HG03457 (cell line): ENCODE measurements at regions not wholly inside any gene's neighbourhood (a gene's known extent, or its start where the extent isn't known, plus 50 kb on each side); places are given as distances from the start of the nearest gene placed in this dataset.
"Not testable (repeated sequence)": the region's sequence is repeated elsewhere in the genome, so short reads cannot be mapped to it uniquely, and the experiment has no call there.

Source experiments
- ATAC-seq: cut with Tn5 transposase; IDR thresholded peaks from one replicate; pipeline ENCODE4 v1.9.1; 2021; ENCODE audit warnings: moderate number of reproducible peaks; ENCODE audit not compliant: unreplicated experiment

- ATAC-seq, result no peak
These were observed 259.5 kb upstream of the CYRIA start for GRCh38 chr2:16925145-16925544.

- not testable (repeated sequence) for ATAC-seq
These were observed 249.7 kb upstream of the CYRIA start for GRCh38 chr2:16915341-16915755.

- no peak for ATAC-seq
These were observed 246.1 kb upstream of the CYRIA start for GRCh38 chr2:16911746-16912145.

GRCh38 chr2:16908656-16909055 lies 243.0 kb upstream of the CYRIA start:
- ATAC-seq, result no peak

- no peak for ATAC-seq
These were observed 242.1 kb upstream of the CYRIA start for GRCh38 chr2:16907645-16908282.

- ATAC-seq, result not testable (repeated sequence)
These were observed 239.7 kb upstream of the CYRIA start for GRCh38 chr2:16905325-16905724.

GRCh38 chr2:16900405-16901025 lies 234.9 kb upstream of the CYRIA start:
- ATAC-seq, result peak; percentile 69

- no peak for ATAC-seq
These were observed 234.3 kb upstream of the CYRIA start for GRCh38 chr2:16899958-16900357.

- no peak for ATAC-seq
These were observed 224.4 kb upstream of the CYRIA start for GRCh38 chr2:16890081-16890480.

GRCh38 chr2:16885027-16885426 lies 219.4 kb upstream of the CYRIA start:
- no peak for ATAC-seq

GRCh38 chr2:16882706-16883105 lies 217.1 kb upstream of the CYRIA start:
- ATAC-seq, result no peak

GRCh38 chr2:16881122-16881521 lies 215.5 kb upstream of the CYRIA start:
- ATAC-seq, result no peak

- no peak for ATAC-seq
These were observed 205.8 kb upstream of the CYRIA start for GRCh38 chr2:16871411-16871810.

GRCh38 chr2:16870491-16871076 lies 204.9 kb upstream of the CYRIA start:
- no peak for ATAC-seq

GRCh38 chr2:16869711-16870110 lies 204.1 kb upstream of the CYRIA start:
- no peak for ATAC-seq

GRCh38 chr2:16862471-16862870 lies 196.8 kb upstream of the CYRIA start:
- no peak for ATAC-seq

GRCh38 chr2:16861530-16861929 lies 195.9 kb upstream of the CYRIA start:
- ATAC-seq, result no peak

GRCh38 chr2:16861111-16861510 lies 195.5 kb upstream of the CYRIA start:
- no peak for ATAC-seq

- ATAC-seq, result no peak
These were observed 195.0 kb upstream of the CYRIA start for GRCh38 chr2:16860627-16861026.

- no peak for ATAC-seq
These were observed 189.5 kb upstream of the CYRIA start for GRCh38 chr2:16855183-16855582.

- no peak for ATAC-seq
These were observed 187.5 kb upstream of the CYRIA start for GRCh38 chr2:16853088-16853487.

- no peak for ATAC-seq
These were observed 187.0 kb upstream of the CYRIA start for GRCh38 chr2:16852651-16853050.
